ENCODE measurements at regions not wholly inside any gene's neighbourhood (a gene's known extent, or its start where the extent isn't known, plus 50 kb on each side); places are given as distances from the start of the nearest gene placed in this dataset.

DNA sequence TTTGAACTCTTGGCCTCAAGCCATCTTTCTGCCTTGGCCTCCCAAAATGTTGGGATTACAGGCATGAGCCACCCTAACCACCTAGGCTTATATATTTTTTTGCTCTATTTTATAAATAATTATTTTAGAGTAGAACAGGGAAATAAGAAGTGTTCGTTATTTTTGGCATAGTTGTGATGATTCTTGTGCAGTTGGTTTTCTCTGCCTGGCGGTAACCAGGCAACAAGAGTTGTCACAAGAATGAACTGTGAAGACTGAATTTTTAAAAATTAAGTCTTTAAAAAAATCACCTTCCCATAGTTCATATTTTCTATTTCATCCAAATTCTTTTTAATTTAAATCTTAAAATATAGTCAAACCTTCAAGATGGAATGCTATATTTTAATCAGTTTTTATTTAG, 310.2 kb downstream of the ARL6IP6 start:
- Mint-ChIP-seq H3K36me3 (ENCODE audit: low read depth) (no peaks in the 10 kb centered on the region), H3K27me3 (no peaks in the 10 kb centered on the region), H3K4me3 (no peak overlapping the region), H3K9me3 (peaks cover 33% of the 10 kb centered on the region), H3K27ac (no peak overlapping the region), H3K4me1 (ENCODE audit: low read depth) (no peaks in the 10 kb centered on the region)
- intact Hi-C loops (cut with micrococcal nuclease), result no loop called here

- intact Hi-C loops (cut with micrococcal nuclease), result no loop called here
- no peak overlapping the region for H3K27ac Mint-ChIP-seq
- H3K27me3 Mint-ChIP-seq, result no peaks in the 10 kb centered on the region
- H3K4me1 Mint-ChIP-seq (ENCODE audit: low read depth), result no peaks in the 10 kb centered on the region
- no peak overlapping the region for H3K4me3 Mint-ChIP-seq
- no peaks in the 10 kb centered on the region for H3K36me3 Mint-ChIP-seq (ENCODE audit: low read depth)
- peaks cover 22% of the 10 kb centered on the region for H3K9me3 Mint-ChIP-seq
Observed at GRCh38 chr2:153027533-153027932, 309.1 kb downstream of the ARL6IP6 start.

DNA sequence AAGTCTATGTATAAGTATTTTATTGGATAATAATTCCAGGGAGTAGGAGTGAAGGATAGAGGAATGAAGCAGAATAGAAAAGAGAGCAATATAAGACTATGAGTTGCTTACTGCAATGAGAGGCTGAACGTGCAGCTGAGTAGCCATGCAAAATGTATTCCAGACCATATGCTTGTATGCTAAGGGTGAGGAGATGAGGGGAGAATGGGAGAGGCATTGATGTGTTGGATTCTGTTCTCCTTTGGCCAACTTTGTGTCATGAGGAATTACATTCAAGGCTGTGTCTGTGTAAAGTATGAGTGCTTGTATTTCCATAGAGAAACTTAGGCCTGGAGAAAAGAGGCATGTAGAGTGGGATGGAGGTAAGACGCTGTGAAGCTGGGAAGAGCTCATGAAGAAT, 301.8 kb downstream of the ARL6IP6 start:
- Mint-ChIP-seq H3K27me3 (no peaks in the 10 kb centered on the region), H3K36me3 (ENCODE audit: low read depth) (no peaks in the 10 kb centered on the region), H3K4me3 (no peak overlapping the region), H3K4me1 (ENCODE audit: low read depth) (no peaks in the 10 kb centered on the region), H3K9me3 (peaks cover 62% of the 10 kb centered on the region), H3K27ac (no peak overlapping the region)
- intact Hi-C loops (cut with micrococcal nuclease), result no loop called here

- Mint-ChIP-seq H3K27me3 (no peaks in the 10 kb centered on the region), H3K36me3 (ENCODE audit: low read depth) (no peaks in the 10 kb centered on the region), H3K4me3 (no peak overlapping the region), H3K9me3 (no peaks in the 10 kb centered on the region), H3K4me1 (ENCODE audit: low read depth) (no peaks in the 10 kb centered on the region), H3K27ac (no peak overlapping the region)
- intact Hi-C loops (cut with micrococcal nuclease), result no loop called here
Observed at GRCh38 chr2:153005071-153005730, 286.8 kb downstream of the ARL6IP6 start.

GRCh38 chr2:153004627-153005026, 286.2 kb downstream of the ARL6IP6 start:
- Mint-ChIP-seq H3K27ac (no peak overlapping the region), H3K4me1 (ENCODE audit: low read depth) (no peaks in the 10 kb centered on the region), H3K4me3 (no peak overlapping the region), H3K36me3 (ENCODE audit: low read depth) (no peaks in the 10 kb centered on the region), H3K27me3 (no peaks in the 10 kb centered on the region), H3K9me3 (no peaks in the 10 kb centered on the region)
- intact Hi-C loops (cut with micrococcal nuclease), result no loop called here

- H3K36me3 Mint-ChIP-seq (ENCODE audit: low read depth), result no peaks in the 10 kb centered on the region
- no peaks in the 10 kb centered on the region for H3K27me3 Mint-ChIP-seq
- no peak overlapping the region for H3K27ac Mint-ChIP-seq
- no peaks in the 10 kb centered on the region for H3K4me1 Mint-ChIP-seq (ENCODE audit: low read depth)
- H3K9me3 Mint-ChIP-seq, result peaks cover 36% of the 10 kb centered on the region
- intact Hi-C loops (cut with micrococcal nuclease), result no loop called here
- no peak overlapping the region for H3K4me3 Mint-ChIP-seq
Observed at GRCh38 chr2:152974146-152974545, 255.7 kb downstream of the ARL6IP6 start.

DNA sequence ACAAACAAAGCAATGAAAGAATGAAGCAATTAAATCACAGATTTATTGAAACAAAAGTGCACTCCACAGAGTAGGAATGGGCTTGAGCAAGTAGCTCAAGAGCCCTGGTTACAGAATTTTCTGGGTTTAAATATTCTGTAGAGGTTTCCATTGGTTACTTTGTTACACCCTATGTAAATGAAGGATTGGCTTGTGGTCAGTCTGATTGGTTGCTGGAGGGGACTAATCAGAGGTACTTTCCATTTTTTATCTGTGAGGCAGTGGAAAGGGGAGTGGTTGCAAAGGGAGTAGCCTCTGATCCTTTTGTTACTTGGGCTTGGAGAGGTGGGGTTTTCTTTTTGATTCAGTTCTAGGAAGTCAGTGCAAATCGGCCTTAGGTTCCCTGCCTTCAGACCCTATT, 253.3 kb downstream of the ARL6IP6 start:
- no peak overlapping the region for H3K27ac Mint-ChIP-seq
- H3K9me3 Mint-ChIP-seq, result peaks cover 50% of the 10 kb centered on the region
- H3K4me1 Mint-ChIP-seq (ENCODE audit: low read depth), result no peaks in the 10 kb centered on the region
- no peaks in the 10 kb centered on the region for H3K27me3 Mint-ChIP-seq
- intact Hi-C loops (cut with micrococcal nuclease), result no loop called here
- no peaks in the 10 kb centered on the region for H3K36me3 Mint-ChIP-seq (ENCODE audit: low read depth)
- no peak overlapping the region for H3K4me3 Mint-ChIP-seq

DNA sequence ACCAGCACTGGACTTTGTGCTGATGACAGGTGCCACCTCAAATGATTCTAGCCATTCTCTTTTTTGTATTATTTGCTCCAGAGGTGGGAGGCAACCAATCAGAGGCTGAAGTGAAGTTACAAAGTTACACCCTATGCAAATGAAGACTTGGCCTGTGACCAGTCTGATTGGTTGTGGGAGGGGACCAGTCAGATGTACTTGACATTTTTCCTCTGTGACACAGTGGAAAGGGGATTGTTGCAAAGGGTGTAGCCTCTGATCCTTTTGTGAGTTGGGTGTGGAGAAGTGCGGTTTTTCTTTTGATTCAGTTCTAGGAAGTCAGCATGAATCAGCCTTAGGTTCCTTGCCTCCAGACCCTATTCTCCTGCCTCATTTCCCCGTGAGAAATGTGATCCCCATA, 244.0 kb downstream of the ARL6IP6 start:
- no peaks in the 10 kb centered on the region for H3K36me3 Mint-ChIP-seq (ENCODE audit: low read depth)
- intact Hi-C loops (cut with micrococcal nuclease), result no loop called here
- H3K4me1 Mint-ChIP-seq (ENCODE audit: low read depth), result no peaks in the 10 kb centered on the region
- H3K27ac Mint-ChIP-seq, result no peak overlapping the region
- H3K4me3 Mint-ChIP-seq, result no peak overlapping the region
- no peaks in the 10 kb centered on the region for H3K9me3 Mint-ChIP-seq
- no peaks in the 10 kb centered on the region for H3K27me3 Mint-ChIP-seq

DNA sequence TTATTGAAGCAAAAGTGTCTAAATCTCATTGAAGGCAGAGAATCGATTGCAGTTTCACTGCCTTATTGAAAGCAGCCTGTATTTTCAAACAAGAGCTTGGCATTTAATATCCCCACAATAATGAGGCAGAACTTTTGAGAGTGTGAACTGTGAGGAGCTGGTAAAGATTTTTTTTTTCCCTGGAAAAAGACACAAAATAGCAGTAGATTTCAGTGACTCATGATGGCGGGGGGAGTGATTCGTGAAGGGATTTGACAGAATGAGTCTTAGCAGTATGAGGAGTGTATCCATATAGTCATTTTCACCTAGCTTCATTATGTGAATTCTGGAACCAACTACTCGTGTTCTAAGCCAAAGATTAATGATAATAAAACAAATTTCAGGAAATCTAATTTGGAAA, 242.9 kb downstream of the ARL6IP6 start:
- Mint-ChIP-seq H3K27ac (no peak overlapping the region), H3K27me3 (no peaks in the 10 kb centered on the region)

DNA sequence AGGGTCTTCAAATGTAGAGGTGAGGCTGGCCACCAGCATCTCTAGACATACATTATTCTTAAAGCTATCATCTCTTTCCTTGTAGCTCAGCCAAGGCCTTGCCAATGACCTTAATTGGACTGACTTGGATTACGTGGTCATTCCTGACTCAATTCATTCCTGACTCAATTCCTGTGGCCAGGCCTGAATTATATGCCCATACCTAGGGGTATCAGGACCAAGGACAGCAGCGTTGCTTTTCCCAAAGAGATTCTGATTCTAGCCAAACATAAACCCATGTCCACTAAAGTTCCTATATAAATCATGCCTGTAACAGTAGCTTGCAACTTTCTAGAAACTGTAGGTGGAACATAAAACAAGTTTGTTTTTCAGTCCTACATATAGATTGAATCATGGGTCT, 231.7 kb downstream of the ARL6IP6 start:
- Mint-ChIP-seq H3K27me3 (no peaks in the 10 kb centered on the region), H3K36me3 (ENCODE audit: low read depth) (no peaks in the 10 kb centered on the region), H3K4me1 (ENCODE audit: low read depth) (no peaks in the 10 kb centered on the region), H3K4me3 (no peak overlapping the region), H3K27ac (no peak overlapping the region), H3K9me3 (peaks cover 6% of the 10 kb centered on the region)
- intact Hi-C loops (cut with micrococcal nuclease), result loop anchor here (5.0 kb wide), 1 partner anchor 477 kb away; no protein-coding TSS in a partner anchor

More for the DNA sequence above, 242.9 kb downstream of the ARL6IP6 start:
- H3K4me3 Mint-ChIP-seq, result no peak overlapping the region
- H3K36me3 Mint-ChIP-seq (ENCODE audit: low read depth), result no peaks in the 10 kb centered on the region
- intact Hi-C loops (cut with micrococcal nuclease), result no loop called here
- no peaks in the 10 kb centered on the region for H3K9me3 Mint-ChIP-seq
- no peaks in the 10 kb centered on the region for H3K4me1 Mint-ChIP-seq (ENCODE audit: low read depth)

GRCh38 chr2:152944099-152944498, 225.7 kb downstream of the ARL6IP6 start:
- Mint-ChIP-seq H3K27ac (no peak overlapping the region), H3K27me3 (no peaks in the 10 kb centered on the region), H3K4me1 (ENCODE audit: low read depth) (no peaks in the 10 kb centered on the region), H3K9me3 (peaks cover 23% of the 10 kb centered on the region), H3K4me3 (no peak overlapping the region), H3K36me3 (ENCODE audit: low read depth) (no peaks in the 10 kb centered on the region)
- intact Hi-C loops (cut with micrococcal nuclease), result no loop called here

GRCh38 chr2:152942940-152943440, 224.6 kb downstream of the ARL6IP6 start:
- Mint-ChIP-seq H3K36me3 (ENCODE audit: low read depth) (no peaks in the 10 kb centered on the region), H3K4me1 (ENCODE audit: low read depth) (no peaks in the 10 kb centered on the region), H3K4me3 (no peak overlapping the region), H3K27ac (no peak overlapping the region), H3K27me3 (no peaks in the 10 kb centered on the region), H3K9me3 (peaks cover 34% of the 10 kb centered on the region)
- intact Hi-C loops (cut with micrococcal nuclease), result no loop called here

DNA sequence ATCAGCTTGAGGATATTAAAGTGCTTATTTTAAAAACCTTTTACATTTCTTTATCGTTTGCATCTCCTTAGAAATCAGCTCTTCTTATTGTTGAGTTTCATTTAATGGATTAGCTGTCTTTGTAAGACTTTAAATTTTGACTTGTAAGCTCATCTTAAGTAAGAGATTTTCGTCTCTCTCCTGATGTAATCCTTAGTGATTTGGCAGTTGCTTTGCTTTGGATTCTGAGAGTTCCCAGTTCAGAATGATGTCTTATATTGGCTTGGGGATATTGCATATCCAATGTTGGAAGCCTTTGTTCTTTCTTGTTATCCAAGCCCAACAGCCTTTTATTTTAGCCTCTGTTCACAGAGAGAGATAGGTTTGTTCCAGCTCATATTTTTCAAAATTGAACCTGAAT, 212.1 kb downstream of the ARL6IP6 start:
- H3K4me1 Mint-ChIP-seq (ENCODE audit: low read depth), result peaks cover 5% of the 10 kb centered on the region
- no peaks in the 10 kb centered on the region for H3K27me3 Mint-ChIP-seq
- no peak overlapping the region for H3K27ac Mint-ChIP-seq
- H3K4me3 Mint-ChIP-seq, result no peak overlapping the region
- H3K36me3 Mint-ChIP-seq (ENCODE audit: low read depth), result no peaks in the 10 kb centered on the region
- intact Hi-C loops (cut with micrococcal nuclease), result no loop called here
- H3K9me3 Mint-ChIP-seq, result no peaks in the 10 kb centered on the region

DNA sequence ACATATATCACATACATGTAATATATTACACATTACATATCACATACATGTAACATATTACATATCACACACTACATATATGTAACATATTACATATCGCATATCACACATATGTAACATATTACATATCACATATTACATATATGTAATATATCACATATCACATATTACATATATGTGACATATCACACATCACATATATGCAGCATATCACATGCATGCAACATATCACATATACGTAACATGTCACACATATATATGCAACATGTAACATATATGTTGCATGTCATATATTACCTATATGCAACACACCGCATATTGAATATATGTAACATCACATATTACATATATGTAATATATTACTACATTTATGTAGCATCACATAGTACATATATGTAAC, 211.2 kb downstream of the ARL6IP6 start:
- Mint-ChIP-seq H3K9me3 (no peaks in the 10 kb centered on the region), H3K4me1 (ENCODE audit: low read depth) (peaks cover 5% of the 10 kb centered on the region), H3K4me3 (no peak overlapping the region), H3K36me3 (ENCODE audit: low read depth) (no peaks in the 10 kb centered on the region), H3K27ac (no peak overlapping the region), H3K27me3 (no peaks in the 10 kb centered on the region)
- intact Hi-C loops (cut with micrococcal nuclease), result no loop called here

Measured in dendritic cell treated with granulocyte-macrophage colony-stimulating factor and Interleukin-4, amounts not matched to agents 40 ng/mL and 50 ng/mL, for 4 days (primary cell).